ENCODE measurements at regions not wholly inside any gene's neighbourhood (a gene's known extent, or its start where the extent isn't known, plus 50 kb on each side); places are given as distances from the start of the nearest gene placed in this dataset.

DNA sequence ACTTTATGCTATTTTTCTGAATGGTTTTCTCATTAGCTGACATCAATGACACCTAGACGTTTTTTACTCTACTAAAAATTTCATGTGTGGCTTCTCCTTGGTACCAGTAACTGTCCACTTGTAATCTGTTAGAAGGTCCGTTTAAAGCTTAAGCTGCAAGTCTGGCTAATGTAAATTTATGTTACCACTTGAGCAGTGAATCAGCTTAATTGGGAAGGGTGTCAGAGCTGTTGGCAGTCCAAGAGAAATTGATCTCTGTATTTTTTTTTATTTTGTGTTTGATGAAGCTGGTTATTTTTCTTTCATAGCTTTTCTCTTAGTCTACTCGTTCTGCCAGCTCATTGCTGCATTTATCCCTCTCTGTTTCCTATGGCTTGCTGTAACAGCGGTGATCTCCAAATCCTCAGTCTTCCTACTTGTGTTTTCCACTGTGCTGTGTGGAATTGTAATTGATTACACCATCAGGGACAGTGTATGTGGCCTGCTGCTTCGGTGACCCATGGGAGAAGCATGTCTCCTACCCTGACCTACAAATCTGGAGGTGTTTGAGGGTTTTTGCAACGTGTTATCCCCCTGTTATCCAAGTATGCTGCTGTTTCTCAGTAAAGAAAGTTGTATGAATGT, 724.2 kb upstream of the REG3G start:
- TF ChIP-seq ZFP30 (CRISPR knock-in tag; IDR thresholded peaks at IDR 0.05): no peak
- no peak for TF ChIP-seq TCF4 (CRISPR knock-in tag; IDR thresholded peaks at IDR 0.05; ENCODE audit: borderline replicate concordance)
- TF ChIP-seq POU6F1 (CRISPR knock-in tag; IDR thresholded peaks at IDR 0.05; ENCODE audit: borderline replicate concordance, low read depth): no peak
- TF ChIP-seq RARB (CRISPR knock-in tag; IDR thresholded peaks at IDR 0.05): no peak
- TF ChIP-seq, protein P1, sequence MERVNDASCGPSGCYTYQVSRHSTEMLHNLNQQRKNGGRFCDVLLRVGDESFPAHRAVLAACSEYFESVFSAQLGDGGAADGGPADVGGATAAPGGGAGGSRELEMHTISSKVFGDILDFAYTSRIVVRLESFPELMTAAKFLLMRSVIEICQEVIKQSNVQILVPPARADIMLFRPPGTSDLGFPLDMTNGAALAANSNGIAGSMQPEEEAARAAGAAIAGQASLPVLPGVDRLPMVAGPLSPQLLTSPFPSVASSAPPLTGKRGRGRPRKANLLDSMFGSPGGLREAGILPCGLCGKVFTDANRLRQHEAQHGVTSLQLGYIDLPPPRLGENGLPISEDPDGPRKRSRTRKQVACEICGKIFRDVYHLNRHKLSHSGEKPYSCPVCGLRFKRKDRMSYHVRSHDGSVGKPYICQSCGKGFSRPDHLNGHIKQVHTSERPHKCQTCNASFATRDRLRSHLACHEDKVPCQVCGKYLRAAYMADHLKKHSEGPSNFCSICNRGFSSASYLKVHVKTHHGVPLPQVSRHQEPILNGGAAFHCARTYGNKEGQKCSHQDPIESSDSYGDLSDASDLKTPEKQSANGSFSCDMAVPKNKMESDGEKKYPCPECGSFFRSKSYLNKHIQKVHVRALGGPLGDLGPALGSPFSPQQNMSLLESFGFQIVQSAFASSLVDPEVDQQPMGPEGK (CRISPR knock-in tag; IDR thresholded peaks at IDR 0.05; ENCODE audit: borderline replicate concordance): no peak
- no peak for TF ChIP-seq ZFP3 (CRISPR knock-in tag; IDR thresholded peaks at IDR 0.05)
- no peak for TF ChIP-seq ZNF8 (CRISPR knock-in tag; IDR thresholded peaks at IDR 0.05)
- TF ChIP-seq, protein P2, sequence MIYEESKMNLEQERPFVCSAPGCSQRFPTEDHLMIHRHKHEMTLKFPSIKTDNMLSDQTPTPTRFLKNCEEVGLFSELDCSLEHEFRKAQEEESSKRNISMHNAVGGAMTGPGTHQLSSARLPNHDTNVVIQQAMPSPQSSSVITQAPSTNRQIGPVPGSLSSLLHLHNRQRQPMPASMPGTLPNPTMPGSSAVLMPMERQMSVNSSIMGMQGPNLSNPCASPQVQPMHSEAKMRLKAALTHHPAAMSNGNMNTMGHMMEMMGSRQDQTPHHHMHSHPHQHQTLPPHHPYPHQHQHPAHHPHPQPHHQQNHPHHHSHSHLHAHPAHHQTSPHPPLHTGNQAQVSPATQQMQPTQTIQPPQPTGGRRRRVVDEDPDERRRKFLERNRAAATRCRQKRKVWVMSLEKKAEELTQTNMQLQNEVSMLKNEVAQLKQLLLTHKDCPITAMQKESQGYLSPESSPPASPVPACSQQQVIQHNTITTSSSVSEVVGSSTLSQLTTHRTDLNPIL (CRISPR knock-in tag; IDR thresholded peaks at IDR 0.05; ENCODE audit: low read depth): no peak
- TF ChIP-seq ESRRG (CRISPR knock-in tag; IDR thresholded peaks at IDR 0.05): no peak
- no peak for TF ChIP-seq ISL1 (CRISPR knock-in tag; IDR thresholded peaks at IDR 0.05)

All from SK-N-SH treated with all-trans-retinoic acid at 6 μM for 48 hours (cell line).